IMR-90 (cell line): ENCODE measurements at regions not wholly inside any gene's neighbourhood (a gene's known extent, or its start where the extent isn't known, plus 50 kb on each side); places are given as distances from the start of the nearest gene placed in this dataset.

ENCODE experiments used
- ATAC-seq: fragments of 200-7000 bp; cut with Tn5 transposase; 2 replicates; pipeline ENCODE4 v1.9.1; 2020; ENCODE audit warnings: low read depth, mild to moderate bottlenecking, moderate library complexity
- BruUV-seq: library from RNA; stranded (reverse); fragments of 400-500 nt; replicated peaks from 2 replicates; lab custom pipeline; 2021; lab: Mats Ljungman, UMichigan
- CTCF ChIA-PET: fragments of 300-600 bp; formaldehyde crosslinking; extraction: SDS; loops from one replicate; lab custom pipeline; 2021; ENCODE audit warnings: antibody characterized with exemption; lab: Yijun Ruan, JAX
- POLR2A ChIA-PET: fragments of 300-600 bp; sonication (Branson Sonifier 250); formaldehyde crosslinking; loops from one replicate; lab custom pipeline; 2022; ENCODE audit warnings: antibody characterized with exemption; ENCODE audit not compliant: unreplicated experiment; lab: Charles Lee
- DNase-seq: peaks from one replicate; pipeline ENCODE4 v3.0.0; 2013
- H2AFZ ChIP-seq: replicated peaks from 2 replicates; pipeline ENCODE3; 2013; ENCODE audit warnings: low read length, mild to moderate bottlenecking; ENCODE audit not compliant: poor library complexity
- H2AK5ac ChIP-seq: 2 replicates; pipeline ENCODE4 v1.6.1; 2013; ENCODE audit warnings: low read depth, low read length, inconsistent platforms
- H2AK9ac ChIP-seq: replicated peaks from 2 replicates; pipeline ENCODE3; 2013; ENCODE audit warnings: mild to moderate bottlenecking, low read depth, low read length, moderate library complexity; ENCODE audit not compliant: poor library complexity
- H2BK120ac ChIP-seq: 2 replicates; pipeline ENCODE4 v1.6.1; 2013; ENCODE audit warnings: low read depth, low read length, inconsistent platforms
- H2BK15ac ChIP-seq: 3 replicates; pipeline ENCODE4 v1.6.1; 2013; ENCODE audit warnings: low read depth, low read length, inconsistent platforms
- H2BK20ac ChIP-seq: 2 replicates; pipeline ENCODE4 v1.6.1; 2013; ENCODE audit warnings: low read depth, mild to moderate bottlenecking, inconsistent platforms, low read length, moderate library complexity
- H2BK5ac ChIP-seq: 2 replicates; pipeline ENCODE4 v1.6.1; 2013; ENCODE audit warnings: mild to moderate bottlenecking, low read depth, low read length, inconsistent platforms; ENCODE audit not compliant: poor library complexity, severe bottlenecking
- H3K14ac ChIP-seq: replicated peaks from 2 replicates; pipeline ENCODE4 v1.6.1; 2013; ENCODE audit warnings: low read depth, low read length, inconsistent platforms
- H3K18ac ChIP-seq: 2 replicates; pipeline ENCODE4 v1.6.1; 2013; ENCODE audit warnings: low read depth, low read length, control low read depth
- H3K23ac ChIP-seq: 2 replicates; pipeline ENCODE4 v1.6.1; 2013; ENCODE audit warnings: low read depth, low read length, inconsistent platforms
- H3K27ac ChIP-seq: 2 replicates; pipeline ENCODE4 v1.5.1; 2013; ENCODE audit warnings: mild to moderate bottlenecking, control low read depth, low read length; ENCODE audit not compliant: insufficient read depth
- H3K27me3 ChIP-seq: 2 replicates; pipeline ENCODE4 v1.6.1; 2013; ENCODE audit warnings: low read length; ENCODE audit not compliant: control insufficient read depth, insufficient read depth
- H3K36me3 ChIP-seq: 2 replicates; pipeline ENCODE4 v1.6.1; 2013; ENCODE audit warnings: low read length, mixed read lengths; ENCODE audit not compliant: control insufficient read depth, insufficient read depth
- H3K4ac ChIP-seq: 2 replicates; pipeline ENCODE4 v1.6.1; 2013; ENCODE audit warnings: low read depth, low read length, inconsistent platforms
- H3K4me1 ChIP-seq: 2 replicates; pipeline ENCODE4 v1.6.1; 2013; ENCODE audit warnings: low read length, mixed read lengths; ENCODE audit not compliant: control insufficient read depth, insufficient read depth
- H3K4me2 ChIP-seq: 2 replicates; pipeline ENCODE4 v1.6.1; 2013; ENCODE audit warnings: low read depth, mild to moderate bottlenecking, control low read depth, low read length, moderate library complexity
- H3K4me3 ChIP-seq: 2 replicates; pipeline ENCODE4 v1.5.1; 2013; ENCODE audit warnings: low read depth, mild to moderate bottlenecking, control low read depth, low read length, moderate library complexity; ENCODE audit not compliant: insufficient read depth
- H3K56ac ChIP-seq: 2 replicates; pipeline ENCODE4 v1.6.1; 2013; ENCODE audit warnings: low read length, inconsistent platforms; ENCODE audit not compliant: insufficient read depth; ENCODE audit errors: extremely low read depth
- H3K79me1 ChIP-seq, 2 experiments: 2 replicates each; pipeline ENCODE4 v1.6.1; 2013; ENCODE audit warnings: low read length in 2 of 2, inconsistent platforms in 1 of 2, low read depth in 1 of 2
- H3K9ac ChIP-seq: 2 replicates; pipeline ENCODE4 v1.6.1; 2013; ENCODE audit warnings: low read depth, low read length, control low read depth
- H3K9me1 ChIP-seq: 2 replicates; pipeline ENCODE4 v1.6.1; 2013; ENCODE audit warnings: low read length, inconsistent platforms; ENCODE audit not compliant: insufficient read depth
- H3K9me3 ChIP-seq: 2 replicates; pipeline ENCODE4 v1.6.1; 2013; ENCODE audit warnings: low read length; ENCODE audit not compliant: control insufficient read depth, insufficient read depth
- H4K20me1 ChIP-seq: 2 replicates; pipeline ENCODE4 v1.6.1; 2013; ENCODE audit warnings: low read length, inconsistent platforms; ENCODE audit not compliant: insufficient read depth
- H4K5ac ChIP-seq: 2 replicates; pipeline ENCODE4 v1.6.1; 2013; ENCODE audit warnings: mild to moderate bottlenecking, low read depth, low read length, control low read depth
- H4K8ac ChIP-seq, 2 experiments: 2 replicates each; pipeline ENCODE4 v1.6.1; 2013; ENCODE audit warnings: low read depth in 2 of 2, low read length in 2 of 2, control low read depth in 1 of 2, inconsistent platforms in 1 of 2
- H4K91ac ChIP-seq: 2 replicates; pipeline ENCODE4 v1.6.1; 2013; ENCODE audit warnings: low read depth, low read length, inconsistent platforms; ENCODE audit not compliant: insufficient read depth
- CEBPB ChIP-seq: IDR thresholded peaks from 2 replicates; pipeline ENCODE4 v1.6.1; 2012; ENCODE audit warnings: low read depth, low read length, improper control_type of control experiment
- MAZ ChIP-seq: IDR thresholded peaks from 2 replicates; pipeline ENCODE4 v1.6.1; 2012; ENCODE audit warnings: low read depth, mild to moderate bottlenecking, low read length, improper control_type of control experiment, moderate library complexity, borderline replicate concordance
- WGBS, 2 experiments: methylation state at CpG; one replicate each; pipeline versions ENCODE4 v1.1.5 to v1.1.7; 2013; ENCODE audit warnings: missing lambda C conversion rate in 2 of 2; ENCODE audit not compliant: insufficient read length in 1 of 2; ENCODE audit errors: extremely low coverage in 2 of 2; 5-methylcytosine and 5-hydroxymethylcytosine counted together
- dilution Hi-C: fragments of 300-500 bp; cut with HindIII; formaldehyde crosslinking; loops from one replicate; pipeline ENCODE4 v1.14.3; 2018; ENCODE audit warnings: low sequenced_read_pairs; ENCODE audit not compliant: unreplicated experiment
- in situ Hi-C: fragments of 300-500 bp; cut with MboI; formaldehyde crosslinking; loops from 3 replicates; pipeline ENCODE4 v1.14.3; 2019; ENCODE audit warnings: low sequenced_read_pairs, inconsistent platforms, mixed read lengths
- intact Hi-C: fragments of 100-400 bp; cut with micrococcal nuclease; formaldehyde crosslinking; loops from 2 replicates; pipeline ENCODE4 v1.10.0; 2022

DNA sequence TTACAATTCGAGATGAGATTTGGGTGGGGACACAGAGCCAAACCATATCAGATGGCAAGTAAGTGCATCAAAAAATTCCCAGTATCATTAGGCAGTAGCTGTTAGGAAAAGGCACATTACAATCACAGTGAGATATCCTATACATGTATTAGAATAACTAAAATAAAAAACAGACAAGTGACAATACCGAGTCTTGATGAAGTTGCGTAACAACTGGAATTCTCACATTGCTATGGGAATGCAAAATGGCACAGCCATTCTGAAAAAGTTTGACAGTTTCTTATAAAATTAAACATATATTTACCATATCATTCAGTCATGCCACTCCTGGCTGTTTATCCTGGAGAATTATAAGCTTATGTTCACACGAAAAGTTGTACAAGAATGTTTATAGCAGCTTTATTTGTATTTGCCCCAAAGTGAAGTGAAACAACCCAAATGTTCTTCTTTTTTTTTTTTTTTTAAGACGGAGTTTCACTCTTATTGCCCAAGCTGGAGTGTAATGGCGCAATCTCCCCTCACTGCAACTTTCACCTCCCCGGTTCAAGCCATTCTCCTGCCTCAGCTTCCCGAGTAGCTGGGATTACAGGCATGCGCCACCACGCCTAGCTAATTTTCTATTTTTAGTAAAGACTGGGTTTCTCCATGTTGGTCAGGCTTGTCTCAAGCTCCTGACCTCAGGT lies 93.1 kb upstream of the TLE1 start:
- ChIA-PET POLR2A (no interaction called here), CTCF (interaction anchor here (0.6 kb wide), 2 partner anchors 108 to 302 kb away, joined by 3 to 4 read pairs; no protein-coding TSS in a partner anchor)
- H2BK120ac ChIP-seq = no peak overlapping the region
- H3K18ac ChIP-seq = no peak overlapping the region
- H3K27me3 ChIP-seq = no peaks in the 10 kb centered on the region
- H2AFZ ChIP-seq = no peak overlapping the region
- DNase-seq = no peak
- no CpG with 5 or more reads among the region's 10 CpGs for WGBS, 2 experiments
- dilution Hi-C loops = no loop called here
- H2BK20ac ChIP-seq = no peak overlapping the region
- no peak overlapping the region for H3K56ac ChIP-seq
- no peaks in the 10 kb centered on the region; the same call in 1 of the 2 replicates for H3K4me1 ChIP-seq
- no peak overlapping the region for H3K9ac ChIP-seq
- in situ Hi-C loops = no loop called here
- H3K23ac ChIP-seq = no peak overlapping the region
- no peaks in the 10 kb centered on the region for H3K79me1 ChIP-seq
- H3K4me2 ChIP-seq = no peak overlapping the region
- H4K91ac ChIP-seq = no peak overlapping the region
- H3K9me1 ChIP-seq = no peaks in the 10 kb centered on the region
- H2BK5ac ChIP-seq = no peak overlapping the region
- TF ChIP-seq CEBPB (peak; percentile 89), MAZ (no peak)
- no peak overlapping the region for H2AK9ac ChIP-seq
- H3K9me3 ChIP-seq = no peaks in the 10 kb centered on the region
- intact Hi-C loops = no loop called here
- H4K5ac ChIP-seq = no peak overlapping the region
- no peak overlapping the region for H3K4ac ChIP-seq
- no peak overlapping the region for H2BK15ac ChIP-seq
- H3K4me3 ChIP-seq = no peak overlapping the region
- H3K14ac ChIP-seq = no peak overlapping the region
- H4K20me1 ChIP-seq = no peaks in the 10 kb centered on the region
- no peak for ATAC-seq
- H3K27ac ChIP-seq = no peak overlapping the region
- BruUV-seq = no TSS peak
- H2AK5ac ChIP-seq = no peak overlapping the region
- H4K8ac ChIP-seq = no peak overlapping the region
- H3K36me3 ChIP-seq = no peaks in the 10 kb centered on the region
